ENCODE measurements at regions not wholly inside any gene's neighbourhood (a gene's known extent, or its start where the extent isn't known, plus 50 kb on each side); places are given as distances from the start of the nearest gene placed in this dataset.

DNA sequence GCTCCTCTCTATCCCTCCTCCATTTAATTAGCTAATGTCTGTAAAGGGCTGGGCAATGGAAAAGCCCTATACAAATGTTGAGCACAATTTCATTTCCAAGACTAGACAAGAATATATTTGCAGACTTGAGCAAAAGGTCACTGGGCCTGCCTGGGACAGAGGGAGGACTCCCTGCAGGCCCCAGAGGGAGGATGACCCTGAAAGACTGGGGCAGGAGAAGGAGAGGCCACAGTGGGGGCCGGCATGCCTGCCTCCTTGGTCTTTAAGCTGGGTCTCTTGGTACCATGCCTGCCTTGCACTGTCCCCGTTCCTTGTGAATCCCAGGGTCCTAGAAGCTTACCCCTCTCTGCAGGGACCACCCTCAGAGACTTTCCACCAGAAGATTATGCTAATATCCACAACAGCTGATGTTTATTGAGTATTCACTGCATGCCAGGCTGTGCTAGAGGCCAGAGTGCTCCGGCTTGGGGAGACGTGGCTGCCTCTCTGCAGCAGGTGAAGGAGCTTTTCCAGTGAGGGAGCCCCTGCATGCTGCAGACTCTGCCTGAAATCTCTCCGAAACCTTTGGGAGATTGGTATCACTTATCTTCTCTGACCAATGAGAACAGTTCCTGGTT, 72.7 kb upstream of the HSPA9 start:
- no peak for ATAC-seq
- Mint-ChIP-seq H3K4me1 (ENCODE audit: low read depth) (peaks cover 3% of the 10 kb centered on the region), H3K36me3 (ENCODE audit: insufficient read depth) (no peaks in the 10 kb centered on the region), H3K9me3 (no peaks in the 10 kb centered on the region), H3K4me3 (no peak overlapping the region), H3K27me3 (ENCODE audit: low read depth) (peaks cover 89% of the 10 kb centered on the region)
- DNase-seq, result no peak

DNA sequence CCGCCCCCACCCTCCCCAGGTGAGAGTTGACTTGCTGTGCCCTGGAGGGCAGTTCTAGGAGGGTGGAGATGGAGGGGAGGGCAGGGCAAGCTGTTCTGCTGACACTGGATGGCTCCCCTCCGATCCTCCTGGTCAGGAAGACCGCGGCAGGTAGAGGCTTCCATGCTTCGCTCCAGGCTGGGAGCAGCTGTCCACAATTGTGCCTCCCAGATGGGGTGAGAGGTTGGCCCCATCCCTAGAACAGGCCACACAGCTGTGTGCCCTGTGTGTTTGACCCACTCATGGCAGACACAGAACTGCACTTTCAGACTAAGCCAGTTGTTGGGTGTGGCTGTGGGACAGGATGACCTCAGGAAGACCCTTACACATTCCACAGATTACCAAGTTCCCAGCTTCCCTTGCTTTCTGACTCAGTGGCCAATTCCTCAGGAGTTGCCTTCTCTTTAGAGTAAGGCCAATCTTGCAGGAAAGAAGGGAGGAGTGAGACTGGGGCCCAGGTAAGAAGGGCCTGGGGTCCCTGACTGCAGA, 72.1 kb upstream of the HSPA9 start:
- no peak overlapping the region for H3K4me3 Mint-ChIP-seq
- no peak for DNase-seq
- H3K27me3 Mint-ChIP-seq (ENCODE audit: low read depth), result peaks cover 86% of the 10 kb centered on the region
- no peaks in the 10 kb centered on the region for H3K36me3 Mint-ChIP-seq (ENCODE audit: insufficient read depth)
- peaks cover 3% of the 10 kb centered on the region for H3K4me1 Mint-ChIP-seq (ENCODE audit: low read depth)
- no peaks in the 10 kb centered on the region for H3K9me3 Mint-ChIP-seq
- no peak for ATAC-seq

DNA sequence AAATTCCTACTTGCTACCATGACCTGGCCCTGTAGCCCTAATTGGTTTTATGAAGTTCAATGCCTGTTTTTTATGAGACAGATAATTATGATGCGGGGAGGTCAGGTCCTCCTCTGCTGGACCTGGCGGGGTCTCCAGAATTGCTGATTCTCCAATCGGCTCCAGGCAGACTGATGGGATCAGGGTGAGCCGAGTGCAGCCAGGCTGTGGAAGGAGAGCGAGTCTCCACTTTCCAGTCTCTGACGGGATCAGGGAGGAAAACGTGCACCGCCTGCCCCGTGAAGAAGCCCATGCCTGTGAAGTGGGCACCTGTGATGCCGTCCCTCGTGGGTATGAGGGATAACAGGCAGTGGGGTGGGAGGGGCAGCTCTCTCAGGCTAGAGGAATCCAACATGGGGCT, 71.5 kb upstream of the HSPA9 start:
- Mint-ChIP-seq H3K4me1 (ENCODE audit: low read depth) (peaks cover 2% of the 10 kb centered on the region), H3K4me3 (no peak overlapping the region), H3K36me3 (ENCODE audit: insufficient read depth) (no peaks in the 10 kb centered on the region), H3K27me3 (ENCODE audit: low read depth) (peaks cover 84% of the 10 kb centered on the region), H3K9me3 (no peaks in the 10 kb centered on the region)
- ATAC-seq (no peak), DNase-seq (no peak)

DNA sequence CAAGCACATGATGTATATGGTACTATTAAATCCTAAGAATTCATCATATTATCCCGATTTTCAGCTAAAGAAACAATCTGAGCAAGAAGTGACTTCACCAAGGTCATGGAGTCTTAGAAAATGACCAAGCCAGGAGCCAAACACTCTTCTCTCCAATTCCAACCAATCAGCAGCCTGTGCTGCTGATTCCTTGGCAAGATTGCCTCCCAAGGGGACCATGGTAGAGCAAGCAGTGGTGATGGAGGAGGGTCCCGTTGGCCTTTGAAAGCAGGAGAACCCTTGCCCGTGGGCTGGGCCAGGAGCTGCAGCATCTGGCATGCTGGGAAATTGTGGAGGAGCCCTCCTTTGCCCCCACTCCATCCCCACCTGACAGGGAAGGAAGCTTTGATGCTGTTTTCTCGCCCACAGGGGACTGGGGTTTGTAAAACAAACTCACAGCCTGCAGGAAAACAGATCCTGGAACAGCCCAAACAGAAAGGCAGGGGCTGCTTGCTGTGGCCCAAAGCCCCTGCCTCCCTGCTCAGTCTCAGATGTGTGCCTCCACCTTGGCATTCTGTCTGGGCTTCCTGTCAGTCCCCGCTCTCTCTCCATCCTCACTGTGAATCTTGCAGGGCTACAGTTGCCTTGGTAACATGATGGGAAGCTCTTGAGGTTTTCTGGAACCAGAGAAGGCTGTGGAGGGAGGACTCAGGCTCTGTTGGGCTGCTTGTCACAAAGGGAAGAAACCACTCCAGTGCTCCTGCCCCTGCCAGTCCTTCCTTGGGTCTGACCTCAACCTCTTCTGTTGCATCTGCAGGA, 70.8 kb upstream of the HSPA9 start:
- DNase-seq, result no peak
- H3K9me3 Mint-ChIP-seq, result no peaks in the 10 kb centered on the region
- H3K36me3 Mint-ChIP-seq (ENCODE audit: insufficient read depth), result no peaks in the 10 kb centered on the region
- no peak overlapping the region for H3K4me3 Mint-ChIP-seq
- peaks cover 79% of the 10 kb centered on the region for H3K27me3 Mint-ChIP-seq (ENCODE audit: low read depth)
- no peak for ATAC-seq
- H3K4me1 Mint-ChIP-seq (ENCODE audit: low read depth), result no peaks in the 10 kb centered on the region

DNA sequence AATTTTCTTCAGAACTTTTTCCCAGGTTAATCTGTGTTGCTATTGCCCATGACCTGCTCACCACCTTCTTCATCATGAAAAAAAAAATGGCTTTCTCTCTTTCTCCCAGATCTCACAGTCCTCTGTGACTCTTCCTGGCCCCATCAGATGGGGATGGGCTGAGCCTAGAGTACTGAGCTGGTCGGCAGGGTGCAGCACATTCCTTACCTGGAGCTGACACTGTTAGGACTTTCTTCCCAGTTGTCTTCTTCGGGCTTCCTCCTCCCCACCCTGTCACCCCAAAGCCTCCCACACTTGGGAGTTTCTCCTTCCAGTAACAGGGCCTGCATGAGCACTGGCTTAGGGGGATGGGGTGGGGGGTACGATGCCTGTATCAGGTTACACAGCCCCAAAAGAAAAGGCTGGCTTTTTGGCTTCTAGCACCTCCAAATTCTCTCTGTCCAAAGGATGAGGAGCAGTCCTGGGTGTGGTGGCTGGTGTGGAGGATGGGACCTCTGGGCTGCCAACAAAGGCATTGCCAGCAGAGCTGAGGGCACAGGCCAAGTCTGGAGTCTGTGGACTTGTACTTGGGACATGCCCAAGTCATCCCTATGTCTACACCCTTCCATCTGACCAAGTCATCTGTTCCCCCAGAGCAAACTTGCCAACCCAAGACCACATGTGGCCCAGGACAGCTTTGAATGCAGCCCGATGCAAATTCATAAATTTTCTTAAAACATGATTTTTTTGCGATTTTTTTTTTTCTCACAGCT, 68.0 kb upstream of the HSPA9 start:
- Mint-ChIP-seq H3K9me3 (no peaks in the 10 kb centered on the region), H3K27me3 (ENCODE audit: low read depth) (peaks cover 80% of the 10 kb centered on the region), H3K4me1 (ENCODE audit: low read depth) (no peaks in the 10 kb centered on the region), H3K36me3 (ENCODE audit: insufficient read depth) (no peaks in the 10 kb centered on the region), H3K4me3 (no peak overlapping the region)
- ATAC-seq (no peak), DNase-seq (no peak)

DNA sequence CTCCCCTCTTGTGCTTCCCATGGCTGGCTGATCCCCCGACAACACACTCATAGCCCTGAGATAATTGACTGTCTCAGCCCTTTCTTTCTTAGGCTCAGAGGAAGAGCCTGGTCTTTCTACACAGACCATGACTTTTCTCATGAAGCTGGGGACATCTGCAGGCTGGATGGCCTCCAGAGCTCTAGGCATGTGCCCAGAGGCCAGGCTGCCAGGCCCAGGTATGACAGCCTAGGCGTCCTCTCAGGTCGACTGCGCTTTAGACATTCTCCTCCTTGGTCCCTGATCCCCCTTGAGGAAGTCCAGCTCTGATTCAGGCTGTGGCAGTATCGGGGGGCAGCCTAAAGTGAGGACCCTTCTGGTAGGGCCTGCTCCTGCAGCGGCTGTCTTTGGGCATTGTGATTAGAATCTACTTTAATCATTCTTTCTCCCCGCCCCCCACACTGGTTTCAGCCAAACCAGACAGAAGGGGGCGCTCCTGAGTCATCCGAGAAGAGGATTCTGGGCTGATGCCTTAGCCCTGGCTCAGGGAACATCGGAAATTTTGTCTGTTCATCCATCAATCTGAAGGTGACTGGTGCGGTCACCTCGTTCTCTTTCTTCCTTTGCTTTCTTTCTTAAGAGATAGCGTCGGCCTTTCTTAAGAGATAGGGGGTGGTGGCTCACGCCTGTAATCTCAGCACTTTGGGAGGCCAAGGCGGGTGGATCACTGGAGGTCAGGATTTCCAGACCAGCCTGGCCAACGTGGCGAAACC, 66.5 kb upstream of the HSPA9 start:
- peaks cover 79% of the 10 kb centered on the region for H3K27me3 Mint-ChIP-seq (ENCODE audit: low read depth)
- DNase-seq (peak; percentile 72), ATAC-seq (peak; percentile 80 to 82)
- H3K9me3 Mint-ChIP-seq, result no peaks in the 10 kb centered on the region
- no peak overlapping the region for H3K4me3 Mint-ChIP-seq
- H3K36me3 Mint-ChIP-seq (ENCODE audit: insufficient read depth), result no peaks in the 10 kb centered on the region
- H3K4me1 Mint-ChIP-seq (ENCODE audit: low read depth), result no peaks in the 10 kb centered on the region

DNA sequence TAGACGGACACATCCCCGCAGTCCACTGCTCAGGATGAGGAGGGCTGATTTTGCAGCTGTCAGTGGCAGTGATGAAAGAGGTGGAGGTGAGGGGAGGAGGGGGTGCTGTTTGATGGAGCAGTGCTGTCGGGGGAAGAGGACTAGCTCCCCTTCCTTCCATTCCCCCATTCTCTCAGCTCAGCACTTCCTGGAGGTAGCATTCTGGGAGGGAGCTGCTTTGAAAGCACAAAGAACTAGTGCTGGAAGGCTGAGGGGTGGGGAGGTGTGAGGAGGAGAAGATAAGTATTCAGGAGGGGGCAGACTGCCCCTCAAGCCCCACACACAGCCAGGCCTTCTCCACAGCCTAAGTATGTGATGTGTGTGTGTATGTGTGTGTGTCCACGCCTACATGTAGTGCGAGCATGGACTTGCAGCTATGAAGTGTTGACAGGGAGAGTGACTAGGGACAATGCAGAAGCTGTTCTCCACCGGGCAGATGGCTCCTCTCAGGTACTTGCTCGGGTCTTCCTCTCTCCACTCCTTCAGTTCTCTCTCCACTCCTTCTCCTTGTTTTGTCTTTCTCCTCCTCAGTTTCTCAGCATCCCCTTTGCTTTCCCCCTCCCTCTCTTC, 65.5 kb upstream of the HSPA9 start:
- H3K9me3 Mint-ChIP-seq, result no peaks in the 10 kb centered on the region

DNA sequence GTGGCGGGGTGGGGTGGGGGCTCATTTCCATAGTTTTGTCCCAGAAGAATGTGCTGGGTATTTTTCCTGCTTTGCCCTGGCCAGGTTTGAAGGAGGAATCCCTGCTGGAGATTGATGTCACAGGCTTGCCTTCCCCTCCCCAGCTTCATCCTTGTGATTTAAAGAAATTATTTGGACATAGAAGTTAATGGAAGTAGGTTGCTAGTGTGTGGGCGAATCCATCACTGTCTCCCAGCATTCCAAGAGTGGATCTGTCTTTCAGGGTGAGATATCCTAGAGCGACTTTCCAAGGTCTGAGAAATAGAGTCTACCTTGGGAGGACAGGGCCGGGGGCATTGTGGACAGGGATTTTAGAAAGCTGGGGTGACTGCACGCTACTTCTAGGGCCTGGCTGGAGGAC, 64.9 kb upstream of the HSPA9 start:
- Mint-ChIP-seq H3K27me3 (ENCODE audit: low read depth) (peaks cover 74% of the 10 kb centered on the region), H3K4me3 (no peak overlapping the region), H3K9me3 (no peaks in the 10 kb centered on the region), H3K4me1 (ENCODE audit: low read depth) (no peaks in the 10 kb centered on the region), H3K36me3 (ENCODE audit: insufficient read depth) (no peaks in the 10 kb centered on the region)
- no peak for DNase-seq
- no peak for ATAC-seq

More for the DNA sequence above, 65.5 kb upstream of the HSPA9 start:
- Mint-ChIP-seq H3K36me3 (ENCODE audit: insufficient read depth) (no peaks in the 10 kb centered on the region), H3K4me1 (ENCODE audit: low read depth) (no peaks in the 10 kb centered on the region), H3K27me3 (ENCODE audit: low read depth) (peaks cover 74% of the 10 kb centered on the region), H3K4me3 (no peak overlapping the region)
- ATAC-seq (no peak), DNase-seq (no peak)

DNA sequence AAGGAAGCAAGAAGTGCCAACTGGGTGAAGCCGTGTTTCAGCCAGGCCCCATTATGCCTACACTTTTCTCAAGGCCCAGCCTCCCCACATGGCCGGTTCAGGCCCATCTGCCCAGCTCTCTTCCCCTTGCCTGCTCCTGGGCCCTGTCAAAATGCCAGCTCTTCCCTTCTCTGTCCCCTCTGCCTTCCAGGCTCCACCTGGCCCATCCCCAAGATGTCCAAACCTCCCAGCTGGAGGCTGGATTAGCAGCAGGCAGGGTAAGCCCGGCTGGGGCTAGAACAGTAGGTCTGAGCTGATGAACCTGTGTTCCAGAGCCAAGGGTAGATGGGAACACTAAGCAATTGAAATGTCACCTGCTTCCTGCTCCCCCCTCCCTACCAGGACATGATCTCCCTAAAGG, 64.1 kb upstream of the HSPA9 start:
- Mint-ChIP-seq H3K4me3 (no peak overlapping the region), H3K4me1 (ENCODE audit: low read depth) (no peaks in the 10 kb centered on the region), H3K27me3 (ENCODE audit: low read depth) (peaks cover 69% of the 10 kb centered on the region), H3K9me3 (no peaks in the 10 kb centered on the region), H3K36me3 (ENCODE audit: insufficient read depth) (no peaks in the 10 kb centered on the region)
- ATAC-seq, result no peak
- no peak for DNase-seq

DNA sequence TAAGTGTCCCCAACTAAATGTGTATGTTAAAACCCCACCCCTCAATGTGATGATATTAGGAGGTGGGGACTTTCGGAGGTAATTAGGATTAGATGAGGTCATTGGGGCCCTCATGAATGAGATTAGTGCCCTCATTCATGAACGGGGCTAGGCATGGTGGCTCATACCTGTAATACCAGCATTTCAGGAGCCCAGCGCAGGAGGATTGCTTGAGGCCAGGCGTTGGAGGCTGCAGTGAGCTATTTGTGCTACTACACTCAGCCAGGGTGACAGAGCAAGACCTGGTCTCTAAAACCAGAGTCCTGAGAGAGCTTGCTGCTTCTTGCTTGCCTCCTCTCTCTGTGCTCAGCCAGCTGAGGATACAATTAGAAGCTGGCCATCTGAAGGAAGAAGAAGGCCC, 62.1 kb upstream of the HSPA9 start:
- Mint-ChIP-seq H3K27me3 (ENCODE audit: low read depth) (peaks cover 70% of the 10 kb centered on the region), H3K4me3 (no peak overlapping the region), H3K9me3 (no peaks in the 10 kb centered on the region)

DNA sequence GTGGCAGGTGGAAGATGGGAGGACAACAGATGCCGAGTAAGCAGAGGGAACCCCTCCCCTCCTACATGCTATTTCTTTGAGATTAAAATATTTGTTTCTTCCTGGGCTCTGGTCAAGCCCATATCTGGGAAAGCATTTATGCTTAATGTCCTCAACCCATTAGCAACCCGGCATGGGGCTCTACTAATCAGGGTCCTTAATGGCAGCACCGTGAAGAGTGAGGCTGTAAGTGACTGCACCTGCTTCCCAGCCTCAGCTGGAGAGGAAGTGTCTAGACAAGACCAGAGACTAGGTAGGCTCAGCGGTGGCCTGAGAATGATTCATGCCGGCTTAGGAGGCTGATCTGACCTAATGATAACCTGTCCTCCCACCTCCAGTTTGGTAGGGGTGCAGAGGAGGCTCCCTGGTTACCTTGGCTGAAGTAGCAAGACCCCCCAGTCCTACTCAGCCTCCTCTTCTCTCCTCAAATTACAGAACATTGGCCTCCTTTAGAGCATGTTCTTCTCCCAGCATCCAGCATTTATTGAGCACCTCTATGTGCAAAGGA, 61.3 kb upstream of the HSPA9 start:
- H3K27me3 Mint-ChIP-seq (ENCODE audit: low read depth), result peaks cover 69% of the 10 kb centered on the region
- ATAC-seq, result no peak
- H3K36me3 Mint-ChIP-seq (ENCODE audit: insufficient read depth), result no peaks in the 10 kb centered on the region
- no peak overlapping the region for H3K4me3 Mint-ChIP-seq
- H3K9me3 Mint-ChIP-seq, result no peaks in the 10 kb centered on the region
- no peaks in the 10 kb centered on the region for H3K4me1 Mint-ChIP-seq (ENCODE audit: low read depth)
- no peak for DNase-seq

More for the DNA sequence above, 62.1 kb upstream of the HSPA9 start:
- no peaks in the 10 kb centered on the region for H3K4me1 Mint-ChIP-seq (ENCODE audit: low read depth)
- H3K36me3 Mint-ChIP-seq (ENCODE audit: insufficient read depth), result no peaks in the 10 kb centered on the region
- DNase-seq (no peak), ATAC-seq (no peak)

DNA sequence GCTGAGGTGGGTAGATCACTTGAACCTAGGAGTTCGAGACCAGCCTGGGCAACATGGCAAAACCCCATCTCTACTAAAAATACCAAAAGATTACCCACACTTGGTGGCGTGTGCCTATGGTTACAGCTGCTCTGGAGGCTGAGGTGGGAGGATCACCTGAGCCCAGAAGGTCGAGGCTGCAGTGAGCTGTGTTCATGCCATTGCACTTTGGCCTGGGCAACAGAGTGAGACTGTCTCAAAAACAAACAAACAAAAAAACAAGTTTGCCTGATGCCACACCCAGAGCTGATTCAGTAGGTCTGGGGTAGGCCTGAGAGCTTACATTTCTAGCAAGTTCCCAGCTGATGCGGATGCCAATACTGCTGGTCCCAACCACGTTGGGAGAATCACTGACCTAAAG, 60.5 kb upstream of the HSPA9 start:
- no peaks in the 10 kb centered on the region for H3K36me3 Mint-ChIP-seq (ENCODE audit: insufficient read depth)

DNA sequence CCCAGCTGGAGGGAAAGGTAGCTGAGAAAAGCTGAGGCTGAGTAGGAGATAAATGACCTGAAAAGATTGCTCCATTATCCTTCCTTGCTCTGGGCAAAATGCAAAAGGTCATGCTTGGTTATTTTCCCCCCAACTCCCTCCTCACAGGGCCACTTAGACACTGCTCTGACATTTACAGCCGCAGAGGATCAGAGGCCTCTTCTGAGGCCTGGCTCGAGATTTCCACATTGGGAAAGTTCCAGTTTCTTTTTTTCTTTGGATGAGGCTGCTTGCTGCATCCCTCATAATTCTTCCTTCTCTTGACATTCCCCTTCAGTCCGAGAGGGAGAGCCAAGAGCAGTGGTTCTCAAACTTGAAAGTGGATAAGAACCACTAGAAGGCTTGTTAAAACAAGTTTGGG, 60.1 kb upstream of the HSPA9 start:
- no peaks in the 10 kb centered on the region for H3K4me1 Mint-ChIP-seq (ENCODE audit: low read depth)
- no peak for ATAC-seq
- H3K27me3 Mint-ChIP-seq (ENCODE audit: low read depth), result peaks cover 61% of the 10 kb centered on the region
- no peak for DNase-seq
- no peaks in the 10 kb centered on the region for H3K36me3 Mint-ChIP-seq (ENCODE audit: insufficient read depth)
- H3K4me3 Mint-ChIP-seq, result no peak overlapping the region
- no peaks in the 10 kb centered on the region for H3K9me3 Mint-ChIP-seq

More for the DNA sequence above, 60.5 kb upstream of the HSPA9 start:
- Mint-ChIP-seq H3K9me3 (no peaks in the 10 kb centered on the region), H3K4me3 (no peak overlapping the region), H3K4me1 (ENCODE audit: low read depth) (no peaks in the 10 kb centered on the region), H3K27me3 (ENCODE audit: low read depth) (peaks cover 65% of the 10 kb centered on the region)
- DNase-seq (no peak), ATAC-seq (no peak)

Measured in activated T-cell treated with anti-CD3 and anti-CD28 coated beads, Interleukin-2, amount 50 U/mL, for 4 hours (primary cell).